ENCODE measurements at regions not wholly inside any gene's neighbourhood (a gene's known extent, or its start where the extent isn't known, plus 50 kb on each side); places are given as distances from the start of the nearest gene placed in this dataset.

- TF ChIP-seq ZEB1 (IDR thresholded peaks at IDR 0.05; ENCODE audit: insufficient replicate concordance, low read depth) (no peak), KDM2A (CRISPR knock-in tag; IDR thresholded peaks at IDR 0.05; ENCODE audit: borderline replicate concordance, low read depth) (no peak), ZNF207 (IDR thresholded peaks at IDR 0.05; ENCODE audit: borderline replicate concordance) (no peak), ZNF615 (CRISPR knock-in tag; IDR thresholded peaks at IDR 0.05; ENCODE audit: borderline replicate concordance) (no peak), ZMYM2 (CRISPR knock-in tag; IDR thresholded peaks at IDR 0.05) (no peak), ZNF496 (CRISPR knock-in tag; IDR thresholded peaks at IDR 0.05; ENCODE audit: insufficient replicate concordance) (no peak), GTF3A (CRISPR knock-in tag; conservative IDR thresholded peaks at IDR 0.05) (no peak), ATAD3A (CRISPR knock-in tag; IDR thresholded peaks at IDR 0.05) (no peak)
- intact Hi-C loops (cut with micrococcal nuclease; ENCODE audit: unreplicated experiment) = no loop called here
- FAIRE-seq = no peak
- no peak for ATAC-seq
- Histone ChIP-seq H3K36me3 (replicated peaks in 1 of 2; ENCODE audit: control insufficient read depth in 1 of 2, insufficient read depth in 2 of 2, low read length in 2 of 2) (no peaks in the 10 kb centered on the region), H3K4me1 (ENCODE audit: insufficient read depth, low read length) (no peaks in the 10 kb centered on the region), H3K4me3 (replicated peaks in 1 of 3; ENCODE audit: insufficient read depth in 1 of 3, low read depth in 2 of 3, low read length in 3 of 3) (no peak overlapping the region), H3K9ac (ENCODE audit: insufficient read depth, low read depth, low read length) (no peak overlapping the region), H3K27ac (ENCODE audit: extremely low read length, insufficient read depth, low read length) (no peak overlapping the region), H2AFZ (ENCODE audit: low read length) (no peak overlapping the region), H3K27me3 (ENCODE audit: control insufficient read depth in 1 of 2, insufficient read depth in 2 of 2, low read length in 2 of 2) (no peaks in the 10 kb centered on the region), H3K79me2 (ENCODE audit: insufficient read depth, low read length) (no peaks in the 10 kb centered on the region), H3K9me3 (ENCODE audit: low read length) (no peaks in the 10 kb centered on the region), H3K4me2 (ENCODE audit: low read depth, low read length) (no peak overlapping the region), H4K20me1 (ENCODE audit: insufficient read depth, low read length) (no peaks in the 10 kb centered on the region)
- WGBS (ENCODE audit: low lambda C conversion rate) = 5% methylated on average over 5 of the region's 5 CpGs
- POLR2A ChIA-PET = no interaction called here
- in situ Hi-C loops (cut with HindIII; ENCODE audit: extremely low pct_ligation_motif_present, low pct_unique_long_range_greater_than_20kb) = no loop called here
- BruUV-seq (replicated peaks) = no TSS peak
- CTCF ChIA-PET (ENCODE audit: low intra/inter-chr PET ratio, low total read pairs) = no interaction called here
- no peak for DNase-seq (ENCODE audit: low spot score)
These were observed 721.1 kb downstream of the QKI start for GRCh38 chr6:164135511-164136132.

- no TSS peak for BruUV-seq (replicated peaks)
- DNase-seq (ENCODE audit: low spot score) (no peak), ATAC-seq (peak; percentile 30; the same call in 1 of the 3 replicates), FAIRE-seq (no peak)
- no peaks in the 10 kb centered on the region for H3K27me3 ChIP-seq (ENCODE audit: control insufficient read depth in 1 of 2, insufficient read depth in 2 of 2, low read length in 2 of 2)
- H3K4me3 ChIP-seq (replicated peaks in 1 of 3; ENCODE audit: insufficient read depth in 1 of 3, low read depth in 2 of 3, low read length in 3 of 3) = no peak overlapping the region
- H3K4me1 ChIP-seq (ENCODE audit: insufficient read depth, low read length) = no peaks in the 10 kb centered on the region
- H4K20me1 ChIP-seq (ENCODE audit: insufficient read depth, low read length) = no peaks in the 10 kb centered on the region
- POLR2A ChIA-PET = no interaction called here
- no peak overlapping the region for H3K27ac ChIP-seq (ENCODE audit: extremely low read length, insufficient read depth, low read length)
- H3K79me2 ChIP-seq (ENCODE audit: insufficient read depth, low read length) = no peaks in the 10 kb centered on the region
- no peaks in the 10 kb centered on the region for H3K9me3 ChIP-seq (ENCODE audit: low read length)
- CTCF ChIA-PET (ENCODE audit: low intra/inter-chr PET ratio, low total read pairs) = no interaction called here
- no peaks in the 10 kb centered on the region for H3K36me3 ChIP-seq (replicated peaks in 1 of 2; ENCODE audit: control insufficient read depth in 1 of 2, insufficient read depth in 2 of 2, low read length in 2 of 2)
- intact Hi-C loops (cut with micrococcal nuclease; ENCODE audit: unreplicated experiment) = no loop called here
- in situ Hi-C loops (cut with HindIII; ENCODE audit: extremely low pct_ligation_motif_present, low pct_unique_long_range_greater_than_20kb) = no loop called here
- no peak overlapping the region for H3K9ac ChIP-seq (ENCODE audit: insufficient read depth, low read depth, low read length)
- WGBS (ENCODE audit: low lambda C conversion rate) = 0% methylated on average over 2 of the region's 2 CpGs
- no peak overlapping the region for H3K4me2 ChIP-seq (ENCODE audit: low read depth, low read length)
- no peak overlapping the region for H2AFZ ChIP-seq (ENCODE audit: low read length)
- TF ChIP-seq BATF2 (CRISPR knock-in tag; IDR thresholded peaks at IDR 0.05) = no peak
- no peak for TF ChIP-seq ADNP (CRISPR knock-in tag; IDR thresholded peaks at IDR 0.05)
- TF ChIP-seq FOXP1 (IDR thresholded peaks at IDR 0.05) = no peak
- no peak for TF ChIP-seq FOXP1 (CRISPR knock-in tag; IDR thresholded peaks at IDR 0.05)
- no peak for TF ChIP-seq ZNF558 (CRISPR knock-in tag; IDR thresholded peaks at IDR 0.05; ENCODE audit: borderline replicate concordance)
- peak; percentile 25; the same call in 1 of the 2 replicates for TF ChIP-seq ZNF644 (CRISPR knock-in tag; IDR thresholded peaks at IDR 0.05; ENCODE audit: low read depth)
- TF ChIP-seq DMTF1 (CRISPR knock-in tag; IDR thresholded peaks at IDR 0.05) = no peak
- peak; percentile 61 for TF ChIP-seq FOSL2 (CRISPR knock-in tag; IDR thresholded peaks at IDR 0.05)
- no peak for TF ChIP-seq ZNF496 (CRISPR knock-in tag; IDR thresholded peaks at IDR 0.05; ENCODE audit: insufficient replicate concordance)
These were observed 718.6 kb downstream of the QKI start for GRCh38 chr6:164133095-164133494.

Data from HepG2 (cell line).